SK-N-SH treated with all-trans-retinoic acid at 6 μM for 48 hours (cell line): ENCODE measurements at regions not wholly inside any gene's neighbourhood (a gene's known extent, or its start where the extent isn't known, plus 50 kb on each side); places are given as distances from the start of the nearest gene placed in this dataset.

Source experiments
- ATAC-seq: fragments of 200-7000 bp; cut with Tn5 transposase; 3 replicates; pipeline ENCODE4 v1.9.1; 2020; ENCODE audit warnings: mild to moderate bottlenecking, moderate library complexity
- ARNTL ChIP-seq: fragments of 450-650 bp; formaldehyde crosslinking; IDR thresholded peaks from 2 replicates; pipeline ENCODE4 v1.5.0; 2020; ENCODE audit warnings: low read depth, mild to moderate bottlenecking, moderate library complexity, borderline replicate concordance
- CREB5 ChIP-seq: fragments of 250-450 bp; sonication (Bioruptor Pico); IDR thresholded peaks from 2 replicates; pipeline ENCODE4 v1.5.1; 2020; ENCODE audit warnings: low read depth, mild to moderate bottlenecking, moderate library complexity
- CSDC2 ChIP-seq: fragments of 250-450 bp; sonication (Bioruptor Pico); IDR thresholded peaks from 2 replicates; pipeline ENCODE4 v1.5.0; 2020; ENCODE audit warnings: mild to moderate bottlenecking, moderate library complexity
- CSRNP3 ChIP-seq: fragments of 250-450 bp; sonication (Bioruptor Pico); IDR thresholded peaks from 2 replicates; pipeline ENCODE4 v1.5.1; 2021; ENCODE audit warnings: mild to moderate bottlenecking, moderate library complexity
- ESRRG ChIP-seq: fragments of 250-450 bp; sonication (Bioruptor Pico); IDR thresholded peaks from 2 replicates; pipeline ENCODE4 v1.6.1; 2021; ENCODE audit warnings: mild to moderate bottlenecking
- GLIS3 ChIP-seq: fragments of 250-450 bp; sonication (Bioruptor Pico); IDR thresholded peaks from 2 replicates; pipeline ENCODE4 v1.5.0; 2020; ENCODE audit warnings: mild to moderate bottlenecking, moderate library complexity
- OSR1 ChIP-seq: fragments of 250-450 bp; sonication (Bioruptor Pico); IDR thresholded peaks from 2 replicates; pipeline ENCODE4 v1.8.0; 2022; ENCODE audit warnings: moderate library complexity, mild to moderate bottlenecking, inconsistent platforms
- PATZ1 ChIP-seq: fragments of 250-450 bp; sonication (Bioruptor Pico); IDR thresholded peaks from 2 replicates; pipeline ENCODE4 v1.8.0; 2020; ENCODE audit warnings: mild to moderate bottlenecking, moderate library complexity, borderline replicate concordance
- POU6F1 ChIP-seq: fragments of 250-450 bp; sonication (Bioruptor Pico); IDR thresholded peaks from 2 replicates; pipeline ENCODE4 v1.8.0; 2021; ENCODE audit warnings: low read depth, mild to moderate bottlenecking, moderate library complexity, borderline replicate concordance
- PPARA ChIP-seq: fragments of 250-450 bp; sonication (Bioruptor Pico); IDR thresholded peaks from 2 replicates; pipeline ENCODE4 v1.5.0; 2020; ENCODE audit warnings: mild to moderate bottlenecking, borderline replicate concordance
- RARB ChIP-seq: fragments of 250-450 bp; sonication (Bioruptor Pico); IDR thresholded peaks from 2 replicates; pipeline ENCODE4 v1.8.0; 2021; ENCODE audit warnings: mild to moderate bottlenecking, moderate library complexity
- SNAI2 ChIP-seq: fragments of 250-450 bp; sonication (Bioruptor Pico); IDR thresholded peaks from 2 replicates; pipeline ENCODE4 v1.5.0; 2020; ENCODE audit warnings: mild to moderate bottlenecking, moderate library complexity
- TOX ChIP-seq: fragments of 250-450 bp; sonication (Bioruptor Pico); IDR thresholded peaks from 2 replicates; pipeline ENCODE4 v1.8.0; 2021; ENCODE audit warnings: mild to moderate bottlenecking, moderate library complexity, borderline replicate concordance
- TSHZ2 ChIP-seq: fragments of 250-450 bp; sonication (Bioruptor Pico); IDR thresholded peaks from 2 replicates; pipeline ENCODE4 v1.5.0; 2020; ENCODE audit warnings: mild to moderate bottlenecking, moderate library complexity
- ZC3H10 ChIP-seq: fragments of 250-450 bp; sonication (Bioruptor Pico); IDR thresholded peaks from 2 replicates; pipeline ENCODE4 v1.5.1; 2021; ENCODE audit warnings: mild to moderate bottlenecking, moderate library complexity
- ZFP30 ChIP-seq: fragments of 450-650 bp; formaldehyde crosslinking; IDR thresholded peaks from 2 replicates; pipeline ENCODE4 v1.5.0; 2022; ENCODE audit warnings: mild to moderate bottlenecking, moderate library complexity
- ZNF565 ChIP-seq: fragments of 450-650 bp; formaldehyde crosslinking; conservative IDR thresholded peaks from 2 replicates; pipeline ENCODE4 v1.5.0; 2020; ENCODE audit warnings: low read depth, mild to moderate bottlenecking, moderate library complexity

GRCh38 chr2:66700677-66701066, 265.7 kb downstream of the MEIS1 start (continued):
- TF ChIP-seq CREB5, result no peak
- TF ChIP-seq OSR1 (CRISPR knock-in tag), result no peak
- no peak for TF ChIP-seq RARB
- TF ChIP-seq ZFP30 (CRISPR knock-in tag), result no peak
- no peak for TF ChIP-seq ZC3H10 (CRISPR knock-in tag)
- TF ChIP-seq TOX (CRISPR knock-in tag), result no peak
- TF ChIP-seq PPARA (CRISPR knock-in tag), result no peak
- TF ChIP-seq CSRNP3 (CRISPR knock-in tag), result no peak
- TF ChIP-seq, all 23 proteins: peak for 0

- TF ChIP-seq TSHZ2 (CRISPR knock-in tag), result no peak
- no peak for TF ChIP-seq POU6F1
- no peak for TF ChIP-seq ZFP30 (CRISPR knock-in tag)
- no peak for TF ChIP-seq OSR1 (CRISPR knock-in tag)
- ATAC-seq, result no peak
These were observed 266.3 kb downstream of the MEIS1 start for GRCh38 chr2:66701251-66701650.

- TF ChIP-seq RARB (no peak), PATZ1 (CRISPR knock-in tag) (no peak), SNAI2 (no peak)
- ATAC-seq, result no peak
These were observed 266.7 kb downstream of the MEIS1 start for GRCh38 chr2:66701656-66702055.

- TF ChIP-seq ZC3H10 (CRISPR knock-in tag), result no peak
- no peak for ATAC-seq
These were observed 267.4 kb downstream of the MEIS1 start for GRCh38 chr2:66702301-66702700.

- TF ChIP-seq ARNTL (CRISPR knock-in tag) (no peak), CREB5 (no peak), ZFP30 (CRISPR knock-in tag) (no peak), ZC3H10 (CRISPR knock-in tag) (no peak), POU6F1 (no peak), CSDC2 (CRISPR knock-in tag) (no peak), GLIS3 (CRISPR knock-in tag) (no peak), ESRRG (CRISPR knock-in tag) (no peak), ZNF565 (CRISPR knock-in tag) (no peak)
- no peak for ATAC-seq
These were observed 269.9 kb downstream of the MEIS1 start for GRCh38 chr2:66704786-66705185.
